ENCODE measurements at regions not wholly inside any gene's neighbourhood (a gene's known extent, or its start where the extent isn't known, plus 50 kb on each side); places are given as distances from the start of the nearest gene placed in this dataset.
"Not testable (repeated sequence)": the region's sequence is repeated elsewhere in the genome, so short reads cannot be mapped to it uniquely, and the experiment has no call there.

- DNase-seq (ENCODE audit: low read depth in 2 of 2): no peak
These were observed 165.4 kb upstream of the NBPF11 start for GRCh38 chr1:148317288-148317985.

- DNase-seq (ENCODE audit: low read depth in 2 of 2): no peak
These were observed 163.2 kb upstream of the NBPF11 start for GRCh38 chr1:148315071-148315811.

- no peak for DNase-seq (ENCODE audit: low read depth in 2 of 2)
These were observed 158.7 kb upstream of the NBPF11 start for GRCh38 chr1:148310807-148311206.

- no peak for DNase-seq (ENCODE audit: low read depth in 2 of 2)
These were observed 157.9 kb upstream of the NBPF11 start for GRCh38 chr1:148309940-148310500.

GRCh38 chr1:148308832-148309458 lies 156.9 kb upstream of the NBPF11 start:
- no peak for DNase-seq (ENCODE audit: low read depth in 2 of 2)

- no peak for DNase-seq (ENCODE audit: low read depth in 2 of 2)
These were observed 155.6 kb upstream of the NBPF11 start for GRCh38 chr1:148307583-148308185.

- not testable (repeated sequence) for DNase-seq (ENCODE audit: low read depth in 2 of 2)
These were observed 152.9 kb upstream of the NBPF11 start for GRCh38 chr1:148304935-148305334.

- DNase-seq (ENCODE audit: low read depth in 2 of 2): peak in 1 of 2 donors; percentile 23
These were observed 150.7 kb upstream of the NBPF11 start for GRCh38 chr1:148302586-148303364.

GRCh38 chr1:148297852-148298251 lies 145.8 kb upstream of the NBPF11 start:
- DNase-seq (ENCODE audit: low read depth in 2 of 2): not testable (repeated sequence)

GRCh38 chr1:148296511-148296910 lies 144.4 kb upstream of the NBPF11 start:
- DNase-seq (ENCODE audit: low read depth in 2 of 2): no peak

- no peak for DNase-seq (ENCODE audit: low read depth in 2 of 2)
These were observed 142.2 kb upstream of the NBPF11 start for GRCh38 chr1:148294116-148294807.

- no peak for DNase-seq (ENCODE audit: low read depth in 2 of 2)
These were observed 141.6 kb upstream of the NBPF11 start for GRCh38 chr1:148293651-148294050.

- DNase-seq (ENCODE audit: low read depth in 2 of 2): no peak
These were observed 140.8 kb upstream of the NBPF11 start for GRCh38 chr1:148292915-148293314.

GRCh38 chr1:148290881-148291280 lies 138.8 kb upstream of the NBPF11 start:
- DNase-seq (ENCODE audit: low read depth in 2 of 2): no peak

GRCh38 chr1:148289647-148290046 lies 137.6 kb upstream of the NBPF11 start:
- no peak for DNase-seq (ENCODE audit: low read depth in 2 of 2)

- not testable (repeated sequence) for DNase-seq (ENCODE audit: low read depth in 2 of 2)
These were observed 133.9 kb upstream of the NBPF11 start for GRCh38 chr1:148285946-148286345.

GRCh38 chr1:148280831-148281572 lies 128.9 kb upstream of the NBPF11 start:
- not testable (repeated sequence) for DNase-seq (ENCODE audit: low read depth in 2 of 2)

GRCh38 chr1:148279002-148279542 lies 127.0 kb upstream of the NBPF11 start:
- not testable (repeated sequence) for DNase-seq (ENCODE audit: low read depth in 2 of 2)

- not testable (repeated sequence) for DNase-seq (ENCODE audit: low read depth in 2 of 2)
These were observed 125.8 kb upstream of the NBPF11 start for GRCh38 chr1:148277865-148278279.

Data from stimulated activated CD8-positive, alpha-beta memory T cell treated with anti-CD3 and anti-CD28 coated beads, Interleukin-7, amount 100 ng/mL, for 4 hours (primary cell).